ENCODE measurements at regions not wholly inside any gene's neighbourhood (a gene's known extent, or its start where the extent isn't known, plus 50 kb on each side); places are given as distances from the start of the nearest gene placed in this dataset.
"Not testable (repeated sequence)": the region's sequence is repeated elsewhere in the genome, so short reads cannot be mapped to it uniquely, and the experiment has no call there.

DNA sequence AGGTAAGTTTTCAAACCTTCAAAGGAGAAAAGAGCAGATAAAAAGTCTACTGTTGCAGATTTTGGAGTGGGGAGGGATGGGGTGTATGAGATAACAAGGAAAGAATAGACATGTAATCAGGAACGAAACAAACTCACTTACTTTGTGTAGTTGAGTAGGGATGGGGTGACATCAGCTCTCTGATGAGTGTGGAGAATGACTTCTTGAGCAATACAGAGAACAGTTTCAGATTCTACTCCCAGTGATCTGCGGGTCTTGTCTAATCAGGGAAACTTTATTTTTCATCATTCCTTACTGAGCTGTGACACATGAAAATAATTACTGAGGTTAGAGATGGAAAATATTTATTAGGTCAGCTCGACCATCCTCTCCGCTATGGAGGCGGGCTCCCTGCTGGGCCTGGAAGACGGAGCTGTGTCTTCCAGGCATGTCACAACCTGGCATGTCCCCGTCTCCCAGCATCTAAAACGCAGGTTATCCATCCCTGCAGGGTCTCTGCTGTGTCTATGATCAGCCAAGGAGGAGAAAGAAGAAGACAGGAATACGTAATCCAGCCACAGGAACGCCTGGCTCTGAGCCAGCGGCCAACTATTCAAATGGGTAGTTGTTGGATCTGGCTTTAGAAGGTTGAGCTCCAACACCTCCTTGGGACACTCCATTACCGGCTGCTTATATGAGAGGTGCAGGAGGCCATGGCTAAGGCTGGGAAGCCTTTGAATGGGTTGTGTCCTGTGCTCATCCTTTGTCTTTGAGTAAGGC, 99.0 kb upstream of the SATB2 start:
- no peak for DNase-seq

DNA sequence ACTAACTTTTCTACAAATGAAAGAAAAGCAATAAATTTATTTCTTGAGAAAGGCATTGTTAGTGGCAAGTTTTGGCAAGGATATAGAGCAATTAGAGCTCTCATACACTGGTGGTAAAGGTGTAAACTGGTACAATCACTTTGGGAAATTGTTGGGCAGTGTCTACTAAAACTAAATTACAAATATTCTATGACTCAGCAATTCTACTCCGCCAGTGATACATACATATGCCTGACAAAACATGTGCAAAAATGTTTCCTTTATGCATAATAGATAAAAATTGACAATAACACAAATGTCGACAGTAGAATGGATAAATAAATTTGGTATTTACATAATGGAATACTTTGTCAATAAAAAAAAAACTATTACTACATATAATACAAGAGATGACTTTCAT, 96.3 kb upstream of the SATB2 start:
- no peak for DNase-seq

- DNase-seq = no peak
Measured at GRCh38 chr2:199552141-199552540, 94.4 kb upstream of the SATB2 start.

- DNase-seq = no peak
Measured at GRCh38 chr2:199543606-199544172, 86.0 kb upstream of the SATB2 start.

- DNase-seq = no peak
Measured at GRCh38 chr2:199535445-199536177, 77.9 kb upstream of the SATB2 start.

DNA sequence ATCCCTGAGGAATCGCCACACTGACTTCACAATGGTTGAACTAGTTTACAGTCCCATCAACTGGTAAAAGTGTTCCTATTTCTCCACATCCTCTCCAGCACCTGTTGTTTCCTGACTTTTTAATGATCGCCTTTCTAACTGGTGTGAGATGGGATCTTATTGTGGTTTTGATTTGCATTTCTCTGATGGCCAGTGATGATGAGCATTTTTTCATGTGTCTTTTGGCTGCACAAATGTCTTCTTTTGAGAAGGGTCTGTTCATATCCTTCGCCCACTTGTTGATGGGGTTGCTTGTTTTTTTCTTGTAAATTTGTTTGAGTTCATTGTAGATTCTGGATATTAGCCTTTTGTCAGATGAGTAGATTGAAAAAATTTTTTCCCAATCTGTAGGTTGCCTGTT, 76.1 kb upstream of the SATB2 start:
- DNase-seq = not testable (repeated sequence)

DNA sequence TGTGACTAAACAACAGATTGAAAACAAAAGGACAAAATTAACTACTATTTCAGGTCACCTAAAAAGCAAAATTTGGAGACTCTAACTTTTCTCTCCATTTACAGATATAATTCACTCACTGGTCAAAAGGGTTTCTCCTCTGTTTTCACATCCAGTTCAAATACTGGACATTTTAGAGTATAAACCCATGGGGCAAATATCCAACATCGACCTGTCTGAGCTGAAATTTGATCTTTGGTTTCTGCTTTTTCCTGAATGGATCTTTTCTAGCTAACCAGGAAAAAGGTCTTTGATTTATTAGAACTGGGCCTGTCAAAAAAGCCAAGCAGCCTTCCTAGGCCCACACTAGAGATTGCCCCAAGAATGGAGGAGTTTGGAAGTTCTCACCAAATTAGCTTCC, 69.3 kb upstream of the SATB2 start:
- DNase-seq = no peak

- DNase-seq = no peak
Measured at GRCh38 chr2:199524689-199525574, 67.2 kb upstream of the SATB2 start.

- DNase-seq = no peak
Measured at GRCh38 chr2:199509403-199509802, 51.7 kb upstream of the SATB2 start.
